ENCODE measurements at regions not wholly inside any gene's neighbourhood (a gene's known extent, or its start where the extent isn't known, plus 50 kb on each side); places are given as distances from the start of the nearest gene placed in this dataset.

DNA sequence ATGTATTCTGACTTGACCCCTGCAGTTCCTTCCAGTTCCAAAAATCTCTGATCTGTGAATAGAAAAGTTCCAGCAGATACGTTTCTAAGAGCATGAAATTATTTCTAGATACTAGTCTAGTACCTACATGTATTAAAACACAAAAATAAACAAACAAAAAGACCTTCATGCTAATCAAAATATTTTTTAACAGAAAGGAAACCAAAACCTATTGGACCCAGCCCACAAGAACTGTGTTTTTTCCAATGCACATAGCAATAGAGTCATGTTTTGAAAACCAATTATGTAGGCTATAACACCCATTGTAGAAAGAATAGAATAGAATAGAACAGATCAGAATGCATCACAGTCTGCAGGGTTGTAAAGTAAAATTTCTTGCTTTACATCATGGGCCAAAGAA is 158.6 kb upstream of the TNFAIP3 start (continued):
- no peak for TF ChIP-seq MAX (IDR thresholded peaks at IDR 0.05)
- TF ChIP-seq, protein P1, sequence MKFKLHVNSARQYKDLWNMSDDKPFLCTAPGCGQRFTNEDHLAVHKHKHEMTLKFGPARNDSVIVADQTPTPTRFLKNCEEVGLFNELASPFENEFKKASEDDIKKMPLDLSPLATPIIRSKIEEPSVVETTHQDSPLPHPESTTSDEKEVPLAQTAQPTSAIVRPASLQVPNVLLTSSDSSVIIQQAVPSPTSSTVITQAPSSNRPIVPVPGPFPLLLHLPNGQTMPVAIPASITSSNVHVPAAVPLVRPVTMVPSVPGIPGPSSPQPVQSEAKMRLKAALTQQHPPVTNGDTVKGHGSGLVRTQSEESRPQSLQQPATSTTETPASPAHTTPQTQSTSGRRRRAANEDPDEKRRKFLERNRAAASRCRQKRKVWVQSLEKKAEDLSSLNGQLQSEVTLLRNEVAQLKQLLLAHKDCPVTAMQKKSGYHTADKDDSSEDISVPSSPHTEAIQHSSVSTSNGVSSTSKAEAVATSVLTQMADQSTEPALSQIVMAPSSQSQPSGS (IDR thresholded peaks at IDR 0.05; ENCODE audit: low read length): no peak

Measured in H1 (cell line).